ENCODE measurements at regions not wholly inside any gene's neighbourhood (a gene's known extent, or its start where the extent isn't known, plus 50 kb on each side); places are given as distances from the start of the nearest gene placed in this dataset.
"Not testable (repeated sequence)": the region's sequence is repeated elsewhere in the genome, so short reads cannot be mapped to it uniquely, and the experiment has no call there.

DNA sequence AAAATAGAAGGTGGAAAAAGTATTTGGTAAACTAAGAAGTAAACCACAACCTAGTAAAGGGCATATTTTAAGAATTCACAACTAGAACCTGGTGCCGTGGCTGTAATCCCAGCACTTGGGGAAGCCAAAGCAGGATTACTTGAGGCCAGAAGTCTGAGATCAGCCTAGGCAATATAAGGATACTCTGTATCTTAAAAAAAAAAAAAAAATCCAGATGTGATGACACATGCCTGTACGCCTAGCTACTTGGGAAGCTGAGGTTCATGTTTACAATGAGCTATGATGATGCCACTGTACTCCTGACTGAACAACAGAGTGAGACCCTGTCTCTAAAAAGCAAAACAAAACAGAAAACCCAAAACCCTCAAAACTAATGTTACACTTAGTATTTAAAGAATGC lies 156.5 kb upstream of the XIST start:
- Histone ChIP-seq H3K27ac (ENCODE audit: low read depth) (no peak overlapping the region), H3K4me1 (ENCODE audit: insufficient read depth) (no peaks in the 10 kb centered on the region), H3K4me3 (ENCODE audit: low read depth, low read length) (no peak overlapping the region), H3K36me3 (ENCODE audit: insufficient read depth) (no peaks in the 10 kb centered on the region)
- no peak for DNase-seq (ENCODE audit: extremely low spot score)
- 42% methylated on average over 2 of the region's 2 CpGs for WGBS

DNA sequence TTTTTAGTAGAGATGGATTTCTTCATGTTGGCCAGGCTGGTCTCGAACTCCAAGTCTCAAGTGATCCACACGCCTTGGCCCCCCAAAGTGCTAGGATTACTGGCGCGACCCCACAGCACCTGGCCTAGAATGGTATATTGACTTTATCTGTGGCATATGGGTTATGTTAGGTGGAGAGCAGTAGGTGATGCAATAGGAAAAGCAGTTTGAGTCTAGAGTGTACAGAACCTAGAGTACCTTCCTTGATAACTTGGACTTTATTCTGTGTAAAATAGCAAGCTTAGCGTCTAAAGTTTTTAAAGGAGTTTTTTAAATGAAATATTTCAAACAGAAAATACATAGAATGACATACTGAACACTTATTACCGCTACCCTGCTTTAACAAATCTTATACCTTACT lies 139.5 kb upstream of the XIST start:
- Histone ChIP-seq H3K36me3 (ENCODE audit: insufficient read depth) (no peaks in the 10 kb centered on the region), H3K27ac (ENCODE audit: low read depth) (no peak overlapping the region), H3K4me3 (ENCODE audit: low read depth, low read length) (no peak overlapping the region), H3K4me1 (ENCODE audit: insufficient read depth) (no peaks in the 10 kb centered on the region)
- WGBS: 98% methylated on average over 6 of the region's 6 CpGs
- DNase-seq (ENCODE audit: extremely low spot score): no peak

DNA sequence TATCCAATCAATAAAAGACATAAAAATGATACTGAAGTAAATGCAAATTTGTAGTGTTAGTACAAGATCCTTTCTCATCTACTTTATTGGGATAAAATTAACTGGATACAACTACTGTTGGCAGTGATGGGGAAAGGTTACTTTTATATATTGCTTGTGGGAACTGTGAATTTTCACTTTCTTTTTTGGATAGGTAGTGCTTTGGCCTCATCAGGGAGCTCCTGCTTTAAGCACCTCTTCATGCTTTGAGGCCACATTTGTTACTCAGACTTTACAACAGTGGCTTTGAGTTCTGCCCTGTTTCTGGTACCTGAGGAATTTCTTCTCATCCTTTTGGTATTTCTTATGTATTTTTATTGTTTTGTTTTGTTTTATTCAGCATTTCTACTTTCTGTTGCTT lies 134.7 kb upstream of the XIST start:
- no peak overlapping the region for H3K27ac ChIP-seq (ENCODE audit: low read depth)
- H3K36me3 ChIP-seq (ENCODE audit: insufficient read depth): no peaks in the 10 kb centered on the region
- no peak for DNase-seq (ENCODE audit: extremely low spot score)
- H3K4me3 ChIP-seq (ENCODE audit: low read depth, low read length): no peak overlapping the region
- H3K4me1 ChIP-seq (ENCODE audit: insufficient read depth): no peaks in the 10 kb centered on the region

DNA sequence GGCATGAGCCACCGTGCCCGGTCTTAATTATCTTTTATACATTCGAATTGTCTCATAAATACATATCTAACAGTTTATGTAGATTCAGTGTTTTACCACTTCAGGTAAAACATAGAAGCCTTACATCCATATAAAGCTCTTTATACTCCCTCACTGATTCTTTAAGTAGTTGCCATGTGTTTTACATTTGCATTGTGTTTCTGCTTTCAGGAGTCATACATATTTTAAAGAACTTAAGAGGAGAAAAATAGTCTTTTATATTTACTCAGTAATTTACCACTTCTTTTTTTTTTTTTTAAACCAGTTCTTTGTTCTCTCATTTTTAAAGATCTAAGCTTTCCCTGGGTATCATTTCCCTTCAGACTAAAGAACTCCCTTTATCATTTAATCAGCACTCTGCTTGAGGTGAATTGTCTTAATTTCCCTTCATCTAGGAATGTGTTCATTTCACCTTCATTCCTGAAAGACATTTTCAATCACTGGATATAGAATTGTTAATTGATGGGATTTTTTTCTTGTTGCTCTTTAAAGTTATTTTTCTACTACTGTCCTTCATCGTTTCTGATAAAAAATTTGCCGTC lies 127.1 kb upstream of the XIST start:
- H3K36me3 ChIP-seq (ENCODE audit: insufficient read depth): no peaks in the 10 kb centered on the region
- no peak overlapping the region for H3K4me3 ChIP-seq (ENCODE audit: low read depth, low read length)
- no peaks in the 10 kb centered on the region for H3K4me1 ChIP-seq (ENCODE audit: insufficient read depth)
- H3K27ac ChIP-seq (ENCODE audit: low read depth): no peak overlapping the region
- 40% methylated on average over 5 of the region's 5 CpGs for WGBS
- no peak for DNase-seq (ENCODE audit: extremely low spot score)

DNA sequence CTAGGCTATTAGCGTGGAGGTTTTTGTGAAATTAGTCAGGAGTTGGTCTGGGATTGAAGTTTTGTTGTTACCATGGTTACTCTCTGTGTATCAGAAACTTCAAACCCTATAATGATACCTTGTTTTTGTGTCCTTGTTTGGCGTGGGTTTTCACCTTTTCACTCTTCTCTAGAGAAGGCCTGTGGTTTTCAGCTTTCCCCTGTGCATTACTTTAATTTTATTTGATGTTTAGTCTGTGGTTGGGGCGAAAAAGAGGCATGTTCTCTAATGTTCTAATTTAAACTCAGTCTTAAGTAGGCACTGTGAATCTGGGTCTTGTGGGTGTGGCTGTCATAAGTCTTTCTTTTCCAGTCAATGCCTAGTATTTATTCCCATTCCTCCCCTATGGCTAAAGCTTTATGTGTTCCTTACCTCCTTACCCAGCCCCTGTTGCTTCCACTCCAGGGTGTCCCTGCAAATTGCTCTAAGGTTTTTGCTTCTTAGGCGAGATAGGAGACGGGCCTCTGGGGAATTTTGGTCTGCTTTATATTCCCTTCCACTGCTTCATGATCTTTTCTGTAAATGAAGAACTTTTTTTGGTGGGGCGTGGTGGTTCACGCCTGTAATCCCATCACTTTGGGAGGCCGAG lies 125.1 kb upstream of the XIST start:
- WGBS: 89% methylated on average over 8 of the region's 8 CpGs
- no peak overlapping the region for H3K4me3 ChIP-seq (ENCODE audit: low read depth, low read length)
- no peak overlapping the region for H3K27ac ChIP-seq (ENCODE audit: low read depth)
- no peaks in the 10 kb centered on the region for H3K4me1 ChIP-seq (ENCODE audit: insufficient read depth)
- no peak for DNase-seq (ENCODE audit: extremely low spot score)
- no peaks in the 10 kb centered on the region for H3K36me3 ChIP-seq (ENCODE audit: insufficient read depth)

DNA sequence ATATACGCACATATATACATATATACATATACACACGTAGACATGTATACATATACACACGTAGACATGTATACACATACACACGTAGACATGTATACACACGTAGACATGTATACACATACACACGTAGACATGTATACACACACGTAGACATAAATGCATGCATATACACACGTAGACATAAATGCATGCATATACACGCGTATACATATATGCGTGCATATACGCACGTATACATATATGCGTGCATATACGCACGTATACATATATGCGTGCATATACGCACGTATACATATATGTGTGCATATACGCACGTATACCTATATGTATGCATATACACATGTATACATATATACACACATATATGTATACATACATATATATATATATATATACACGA lies 114.9 kb upstream of the XIST start:
- H3K27ac ChIP-seq (ENCODE audit: low read depth); H3K4me1 ChIP-seq (ENCODE audit: insufficient read depth); H3K4me3 ChIP-seq (ENCODE audit: low read depth, low read length); H3K36me3 ChIP-seq (ENCODE audit: insufficient read depth); DNase-seq (ENCODE audit: extremely low spot score): not testable (repeated sequence)
- WGBS: 78% methylated on average over 22 of the region's 22 CpGs

DNA sequence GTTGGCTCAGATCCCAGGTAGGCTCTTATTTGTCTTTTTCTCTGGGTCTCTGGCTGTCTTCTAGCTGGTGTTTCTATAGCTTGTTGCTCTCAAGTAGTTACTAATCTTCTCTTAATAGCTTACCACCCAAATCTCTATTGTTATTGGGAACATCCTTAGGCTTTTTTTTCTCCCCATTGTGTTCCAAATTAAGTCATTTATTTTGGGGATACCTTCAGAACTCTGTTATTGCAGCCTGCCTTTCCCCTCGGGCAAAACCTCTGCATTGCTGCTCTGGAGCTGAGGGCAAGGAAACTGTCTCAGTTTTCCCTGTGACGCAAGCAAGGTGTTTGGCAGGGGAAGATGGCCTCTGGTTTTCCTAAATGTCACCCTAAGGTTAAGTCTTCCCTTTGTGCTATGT lies 113.3 kb upstream of the XIST start:
- H3K27ac ChIP-seq (ENCODE audit: low read depth): no peak overlapping the region
- no peak for DNase-seq (ENCODE audit: extremely low spot score)
- H3K36me3 ChIP-seq (ENCODE audit: insufficient read depth): no peaks in the 10 kb centered on the region
- H3K4me1 ChIP-seq (ENCODE audit: insufficient read depth): no peaks in the 10 kb centered on the region
- H3K4me3 ChIP-seq (ENCODE audit: low read depth, low read length): no peak overlapping the region
- 47% methylated on average over 2 of the region's 2 CpGs for WGBS

DNA sequence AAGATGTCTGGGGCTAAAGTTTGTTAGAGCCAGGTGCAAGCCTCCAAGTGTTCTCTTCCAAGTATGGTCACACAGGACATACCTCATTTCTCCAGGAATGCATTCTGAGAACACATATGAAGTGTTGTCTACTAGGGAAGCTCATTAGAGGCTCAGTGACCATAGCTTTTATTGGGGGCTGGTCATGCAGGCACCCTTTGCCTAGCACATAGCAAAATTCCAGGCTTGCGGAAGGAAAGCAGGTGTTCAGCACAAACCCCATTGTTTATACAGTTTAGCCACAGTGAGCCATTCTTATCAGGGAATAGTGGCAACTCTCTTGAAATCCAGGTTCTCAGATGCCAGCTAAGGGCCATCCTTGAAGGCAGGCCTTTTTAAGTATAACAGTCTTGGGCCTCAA lies 112.1 kb upstream of the XIST start:
- Histone ChIP-seq H3K4me3 (ENCODE audit: low read depth, low read length) (no peak overlapping the region), H3K27ac (ENCODE audit: low read depth) (no peak overlapping the region), H3K36me3 (ENCODE audit: insufficient read depth) (no peaks in the 10 kb centered on the region), H3K4me1 (ENCODE audit: insufficient read depth) (no peaks in the 10 kb centered on the region)
- WGBS: 70% methylated on average over 1 of the region's 1 CpG
- DNase-seq (ENCODE audit: extremely low spot score): no peak

DNA sequence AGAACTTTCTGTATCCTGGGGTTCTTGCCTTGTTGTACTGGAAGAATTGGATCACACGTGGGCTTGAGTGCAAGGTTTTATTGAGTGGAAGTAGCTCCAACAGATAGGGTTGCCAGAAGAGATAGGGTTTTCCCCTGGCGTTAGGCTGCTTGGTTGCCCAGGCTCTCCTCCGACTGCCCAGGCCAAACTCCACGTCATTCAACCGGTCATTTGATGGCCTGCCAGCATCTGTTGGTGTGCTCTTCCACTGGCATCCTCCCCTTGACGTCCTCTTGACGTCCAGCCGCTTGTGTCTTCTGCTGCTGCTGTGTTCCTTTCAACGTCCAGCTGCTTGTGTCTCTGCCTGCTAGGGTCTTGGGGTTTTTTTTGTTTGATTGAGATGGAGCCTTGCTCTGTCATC lies 111.2 kb upstream of the XIST start:
- WGBS: 79% methylated on average over 9 of the region's 9 CpGs
- no peaks in the 10 kb centered on the region for H3K4me1 ChIP-seq (ENCODE audit: insufficient read depth)
- DNase-seq (ENCODE audit: extremely low spot score): no peak
- no peaks in the 10 kb centered on the region for H3K36me3 ChIP-seq (ENCODE audit: insufficient read depth)
- H3K27ac ChIP-seq (ENCODE audit: low read depth): no peak overlapping the region
- H3K4me3 ChIP-seq (ENCODE audit: low read depth, low read length): no peak overlapping the region

DNA sequence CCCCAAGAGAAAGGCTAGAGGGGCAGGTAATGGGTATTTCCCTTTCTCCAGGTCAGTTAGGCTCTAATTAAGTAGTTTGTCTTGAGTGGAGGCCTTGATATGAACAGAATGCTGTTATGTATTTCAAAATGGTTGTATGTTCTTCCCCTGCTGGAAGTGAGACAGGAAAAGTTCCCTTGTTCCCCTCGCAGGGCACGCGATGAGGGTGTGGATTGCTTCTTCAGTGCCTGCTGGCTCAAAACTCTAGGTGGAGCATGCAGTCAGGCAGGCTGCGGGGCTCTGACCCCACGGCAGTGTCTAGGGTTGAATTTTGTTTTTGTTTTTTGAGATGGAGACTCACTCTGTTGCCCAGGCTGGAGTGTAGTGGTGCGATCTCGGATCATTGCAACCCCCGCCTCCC lies 110.4 kb upstream of the XIST start:
- Histone ChIP-seq H3K4me1 (ENCODE audit: insufficient read depth) (no peaks in the 10 kb centered on the region), H3K27ac (ENCODE audit: low read depth) (no peak overlapping the region), H3K36me3 (ENCODE audit: insufficient read depth) (no peaks in the 10 kb centered on the region), H3K4me3 (ENCODE audit: low read depth, low read length) (no peak overlapping the region)
- DNase-seq (ENCODE audit: extremely low spot score): no peak
- WGBS: 95% methylated on average over 8 of the region's 8 CpGs

DNA sequence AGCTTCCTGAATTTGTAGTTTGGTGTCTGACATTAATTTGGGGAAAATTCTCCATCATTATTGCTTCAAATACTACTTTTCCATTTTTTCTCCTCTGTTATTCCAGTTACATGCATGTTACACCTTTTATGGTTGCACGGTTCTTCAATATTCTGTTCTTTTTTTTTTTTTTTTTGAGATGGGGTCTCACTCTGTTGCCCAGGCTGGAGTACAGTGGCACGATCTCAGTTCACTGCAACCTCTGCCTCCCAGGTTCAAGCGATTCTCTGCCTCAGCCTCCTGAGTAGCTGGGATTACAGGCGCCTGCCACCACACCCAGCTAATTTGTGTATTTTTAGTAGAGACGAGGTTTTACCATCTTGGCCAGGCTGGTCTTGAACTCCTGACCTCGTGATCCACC lies 109.4 kb upstream of the XIST start:
- H3K4me3 ChIP-seq (ENCODE audit: low read depth, low read length); H3K4me1 ChIP-seq (ENCODE audit: insufficient read depth); H3K27ac ChIP-seq (ENCODE audit: low read depth); H3K36me3 ChIP-seq (ENCODE audit: insufficient read depth); DNase-seq (ENCODE audit: extremely low spot score): not testable (repeated sequence)
- 88% methylated on average over 6 of the region's 6 CpGs for WGBS

DNA sequence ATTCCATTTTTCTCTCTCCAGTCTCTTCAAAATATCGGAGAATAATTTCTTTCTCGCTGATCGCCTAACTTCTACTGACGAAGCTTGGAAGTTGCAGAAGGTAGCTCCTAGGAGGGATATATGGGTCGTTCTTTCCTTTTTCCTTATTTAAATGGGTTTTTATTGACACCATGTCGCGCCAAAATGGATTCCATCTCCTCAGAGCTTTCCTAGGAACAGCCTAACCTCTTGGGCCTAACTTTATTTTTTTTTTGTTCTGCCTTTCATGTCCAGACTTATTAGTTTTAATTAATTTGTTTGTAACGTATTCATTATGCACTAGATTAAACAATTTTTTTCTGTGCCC lies 92.0 kb upstream of the XIST start:
- H3K36me3 ChIP-seq (ENCODE audit: insufficient read depth): no peaks in the 10 kb centered on the region
- peak overlapping the region; percentile 70 for H3K4me3 ChIP-seq (ENCODE audit: low read depth, low read length)
- no peaks in the 10 kb centered on the region for H3K4me1 ChIP-seq (ENCODE audit: insufficient read depth)
- no peak overlapping the region for H3K27ac ChIP-seq (ENCODE audit: low read depth)
- no peak for DNase-seq (ENCODE audit: extremely low spot score)
- WGBS: under 1% methylated on average over 8 of the region's 8 CpGs

DNA sequence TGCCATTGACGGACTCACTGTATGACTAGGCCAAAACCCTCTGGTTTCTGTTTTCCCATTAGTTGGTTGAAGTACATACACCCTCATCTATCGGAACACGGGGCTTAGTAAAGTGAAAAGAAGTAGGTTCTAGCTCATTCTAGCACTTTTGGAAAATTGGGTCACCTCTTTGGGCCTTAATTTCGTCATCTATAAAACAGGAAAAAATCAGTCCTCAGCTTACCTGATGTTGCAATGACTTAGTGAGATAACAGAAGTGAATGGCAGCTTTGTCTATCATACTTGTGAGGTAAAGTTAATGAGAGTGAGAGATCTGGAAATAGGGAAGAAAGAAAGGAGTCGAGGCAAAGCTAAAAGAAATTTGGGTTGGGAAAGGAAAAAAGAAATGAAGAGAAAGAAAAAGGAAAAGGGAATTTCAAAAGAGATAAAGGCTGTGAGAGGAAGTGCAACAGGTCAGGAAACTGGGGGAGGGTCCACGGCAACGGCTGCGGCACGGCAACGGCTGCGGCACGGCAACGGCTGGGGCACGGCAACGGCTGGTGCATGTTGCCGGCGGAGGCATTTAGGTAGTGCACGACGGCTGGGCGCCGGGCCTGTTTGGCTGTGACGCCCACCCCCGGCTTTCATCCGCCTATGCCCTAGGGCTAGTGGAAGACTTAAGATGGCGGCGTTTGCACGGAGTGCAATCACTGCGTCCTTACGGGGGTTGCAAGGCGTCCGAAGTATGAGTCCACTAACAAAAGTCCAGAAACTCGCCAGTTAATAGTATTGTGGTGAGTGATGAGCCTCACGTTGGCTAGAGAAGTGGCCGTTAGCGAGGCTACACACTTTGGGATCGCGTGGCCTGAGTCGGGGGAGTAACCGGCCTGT lies 91.4 kb upstream of the XIST start:
- 5% methylated on average over 39 of the region's 39 CpGs for WGBS
- DNase-seq (ENCODE audit: extremely low spot score): peak; percentile 58

DNA sequence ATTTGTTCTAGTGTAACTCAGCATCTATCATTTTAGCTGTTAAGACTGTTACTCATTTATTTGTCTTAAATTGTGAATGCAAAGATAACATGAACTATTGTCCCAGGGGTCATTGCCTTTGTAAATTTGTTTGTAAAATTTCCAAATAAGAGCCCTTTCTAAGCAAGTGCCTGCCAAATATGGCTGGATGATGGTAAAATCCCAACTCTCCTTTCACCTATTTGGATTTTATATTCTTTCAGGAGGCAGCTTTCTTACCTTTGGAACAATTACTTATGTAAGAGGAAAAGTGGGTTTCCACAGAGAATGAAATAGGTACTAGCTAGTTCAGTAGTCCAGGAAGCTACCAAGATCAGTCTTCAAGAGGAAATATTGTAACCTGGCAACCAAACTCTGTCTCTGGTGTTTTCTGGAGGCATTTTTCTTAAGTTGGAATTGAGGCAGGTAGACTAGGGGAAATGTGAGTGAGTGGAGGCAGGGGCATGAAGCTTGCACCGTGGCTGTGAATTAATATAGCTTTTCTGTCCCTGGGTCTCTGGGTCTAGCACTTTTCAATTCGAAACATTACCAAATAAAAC lies 88.5 kb upstream of the XIST start:
- Histone ChIP-seq H3K27ac (ENCODE audit: low read depth) (no peak overlapping the region), H3K4me3 (ENCODE audit: low read depth, low read length) (no peak overlapping the region), H3K36me3 (ENCODE audit: insufficient read depth) (no peaks in the 10 kb centered on the region), H3K4me1 (ENCODE audit: insufficient read depth) (no peaks in the 10 kb centered on the region)
- no peak for DNase-seq (ENCODE audit: extremely low spot score)
- WGBS: 77% methylated on average over 2 of the region's 2 CpGs

More for the DNA sequence above, 91.4 kb upstream of the XIST start:
- no peak overlapping the region for H3K27ac ChIP-seq (ENCODE audit: low read depth)
- H3K4me3 ChIP-seq (ENCODE audit: low read depth, low read length): peak overlapping the region; percentile 70
- H3K4me1 ChIP-seq (ENCODE audit: insufficient read depth): no peaks in the 10 kb centered on the region
- no peaks in the 10 kb centered on the region for H3K36me3 ChIP-seq (ENCODE audit: insufficient read depth)

All from urinary bladder (tissue), 3 donors.